MM.1S (cell line): ENCODE measurements at regions not wholly inside any gene's neighbourhood (a gene's known extent, or its start where the extent isn't known, plus 50 kb on each side); places are given as distances from the start of the nearest gene placed in this dataset.

Experiments
- CTCF ChIP-seq: fragments of 300-600 bp; sonication (generic); IDR thresholded peaks from 2 replicates; pipeline ENCODE4 v1.5.1; 2016; ENCODE audit warnings: antibody characterized with exemption, low read length, mixed read lengths
- EZH2 ChIP-seq: fragments of 300-600 bp; sonication (generic); optimal IDR thresholded peaks from 2 replicates; pipeline ENCODE3; 2017; ENCODE audit warnings: low read depth, mild to moderate bottlenecking, antibody characterized with exemption, low read length, mixed read lengths
- EZH2phosphoT487 ChIP-seq: fragments of 300-600 bp; sonication (generic); IDR thresholded peaks from 2 replicates; pipeline ENCODE4 v1.6.1; 2018; ENCODE audit warnings: antibody characterized with exemption, low read length

- TF ChIP-seq EZH2 (no peak), CTCF (no peak), EZH2phosphoT487 (no peak)
These were observed 496.4 kb downstream of the FOXO1 start for GRCh38 chr13:40170091-40170490.
